GM06990 (cell line): ENCODE measurements at regions not wholly inside any gene's neighbourhood (a gene's known extent, or its start where the extent isn't known, plus 50 kb on each side); places are given as distances from the start of the nearest gene placed in this dataset.

Experiments used
- DNase-seq: peaks from one replicate; pipeline ENCODE4 v3.0.0-alpha.2; 2011; ENCODE audit not compliant: insufficient read length; ENCODE audit errors: extremely low read depth
- H3K27me3 ChIP-seq: replicated peaks from 2 replicates; pipeline ENCODE4 v1.6.0; 2011; ENCODE audit warnings: low read length; ENCODE audit not compliant: control insufficient read depth, insufficient read depth
- H3K36me3 ChIP-seq: 2 replicates; pipeline ENCODE4 v1.5.1; 2011; ENCODE audit warnings: low read length; ENCODE audit not compliant: control insufficient read depth, insufficient read depth
- H3K4me3 ChIP-seq: replicated peaks from 2 replicates; pipeline ENCODE4 v1.5.1; 2011; ENCODE audit warnings: low read depth, mild to moderate bottlenecking, control low read depth, low read length
- TF ChIP-seq, protein P1 (sequence below): IDR thresholded peaks from 2 replicates; pipeline ENCODE4 v1.5.1; 2011; ENCODE audit warnings: low read length, control low read depth, mild to moderate bottlenecking, inconsistent platforms; ENCODE audit not compliant: insufficient read depth, poor library complexity, severe bottlenecking

DNA sequence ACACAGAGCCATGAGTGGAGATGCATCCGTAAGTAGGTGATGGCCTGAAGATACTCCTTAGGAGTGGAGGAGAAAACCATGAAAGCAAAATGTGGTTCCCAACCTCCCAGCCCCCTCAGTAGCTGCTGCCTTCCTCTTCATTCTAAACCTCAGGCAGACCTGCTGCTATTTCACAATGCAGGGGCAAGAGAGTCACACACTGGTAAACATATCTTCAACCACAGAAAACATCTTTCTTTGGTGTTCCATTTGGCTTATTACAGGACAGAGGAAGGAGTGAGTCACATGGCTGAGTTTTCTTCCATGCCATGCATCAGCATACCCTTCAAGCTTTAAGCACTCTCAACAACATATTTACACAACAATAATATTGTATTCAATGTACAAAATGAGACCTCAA lies 342.1 kb downstream of the BMPER start:
- DNase-seq: no peak
- Histone ChIP-seq H3K27me3 (no peaks in the 10 kb centered on the region), H3K36me3 (no peaks in the 10 kb centered on the region), H3K4me3 (no peak overlapping the region)
- TF ChIP-seq, protein P1, sequence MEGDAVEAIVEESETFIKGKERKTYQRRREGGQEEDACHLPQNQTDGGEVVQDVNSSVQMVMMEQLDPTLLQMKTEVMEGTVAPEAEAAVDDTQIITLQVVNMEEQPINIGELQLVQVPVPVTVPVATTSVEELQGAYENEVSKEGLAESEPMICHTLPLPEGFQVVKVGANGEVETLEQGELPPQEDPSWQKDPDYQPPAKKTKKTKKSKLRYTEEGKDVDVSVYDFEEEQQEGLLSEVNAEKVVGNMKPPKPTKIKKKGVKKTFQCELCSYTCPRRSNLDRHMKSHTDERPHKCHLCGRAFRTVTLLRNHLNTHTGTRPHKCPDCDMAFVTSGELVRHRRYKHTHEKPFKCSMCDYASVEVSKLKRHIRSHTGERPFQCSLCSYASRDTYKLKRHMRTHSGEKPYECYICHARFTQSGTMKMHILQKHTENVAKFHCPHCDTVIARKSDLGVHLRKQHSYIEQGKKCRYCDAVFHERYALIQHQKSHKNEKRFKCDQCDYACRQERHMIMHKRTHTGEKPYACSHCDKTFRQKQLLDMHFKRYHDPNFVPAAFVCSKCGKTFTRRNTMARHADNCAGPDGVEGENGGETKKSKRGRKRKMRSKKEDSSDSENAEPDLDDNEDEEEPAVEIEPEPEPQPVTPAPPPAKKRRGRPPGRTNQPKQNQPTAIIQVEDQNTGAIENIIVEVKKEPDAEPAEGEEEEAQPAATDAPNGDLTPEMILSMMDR: no peak

DNA sequence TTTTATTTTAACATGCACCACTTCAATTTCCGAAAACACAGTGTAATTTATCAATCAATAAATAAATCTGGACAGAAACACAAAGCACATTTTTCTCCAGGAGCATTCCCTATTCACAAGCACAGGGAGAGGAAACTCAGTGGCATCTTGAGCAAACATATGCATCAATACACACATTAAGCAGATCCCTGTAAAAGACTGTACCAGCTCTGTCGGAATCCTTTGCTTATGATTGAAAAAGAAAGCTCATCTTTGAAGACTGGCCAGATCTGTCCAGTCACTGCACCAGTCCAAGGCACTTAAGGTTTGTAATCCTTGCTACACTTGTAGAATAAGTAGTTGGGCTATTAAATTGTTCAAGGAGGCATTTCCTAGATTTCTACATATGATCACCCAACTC lies 343.9 kb downstream of the BMPER start:
- DNase-seq: no peak
- Histone ChIP-seq H3K27me3 (no peaks in the 10 kb centered on the region), H3K4me3 (no peak overlapping the region), H3K36me3 (no peaks in the 10 kb centered on the region)
- TF ChIP-seq, protein P1: no peak

DNA sequence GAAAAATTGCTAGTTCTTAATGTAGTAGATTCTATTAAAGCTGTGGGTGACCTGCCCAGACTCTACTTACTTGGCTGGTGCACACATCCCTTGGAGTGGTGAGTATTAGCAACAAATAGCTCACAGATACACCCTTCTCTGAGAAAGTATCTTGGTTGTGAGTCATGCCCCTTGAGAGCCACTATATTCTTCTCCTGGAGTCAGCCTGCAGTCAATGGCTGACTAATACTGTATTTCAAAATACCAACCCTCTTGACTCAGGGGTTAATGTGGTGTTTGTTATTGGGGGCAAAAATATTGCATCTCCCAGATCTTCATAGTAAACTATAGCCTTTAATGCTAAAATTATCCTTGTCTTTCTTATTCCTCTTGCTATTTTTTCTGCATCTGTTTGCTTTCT lies 354.9 kb downstream of the BMPER start:
- Histone ChIP-seq H3K27me3 (no peaks in the 10 kb centered on the region), H3K4me3 (no peak overlapping the region), H3K36me3 (no peaks in the 10 kb centered on the region)
- TF ChIP-seq, protein P1: no peak
- no peak for DNase-seq

DNA sequence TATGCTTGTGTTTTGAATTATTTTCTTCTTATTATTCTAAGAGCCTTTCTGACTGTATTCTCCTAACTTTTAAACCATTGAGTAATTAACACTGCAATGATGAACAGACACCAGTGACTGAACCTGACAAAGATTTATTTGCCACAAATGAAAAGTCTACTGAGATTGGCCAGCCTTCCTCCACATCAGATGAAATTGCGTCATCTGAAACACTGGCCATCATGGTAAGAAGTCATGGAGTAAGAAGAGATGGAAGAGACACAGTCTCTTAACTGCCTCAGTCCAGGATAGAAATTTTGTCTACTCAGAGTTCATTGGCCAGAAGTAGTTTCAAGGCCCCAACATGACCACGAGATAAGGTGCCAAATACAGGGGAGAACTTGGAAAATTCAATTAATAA lies 357.8 kb downstream of the BMPER start:
- DNase-seq: no peak
- Histone ChIP-seq H3K4me3 (no peak overlapping the region), H3K27me3 (no peaks in the 10 kb centered on the region), H3K36me3 (no peaks in the 10 kb centered on the region)
- TF ChIP-seq, protein P1: no peak

DNA sequence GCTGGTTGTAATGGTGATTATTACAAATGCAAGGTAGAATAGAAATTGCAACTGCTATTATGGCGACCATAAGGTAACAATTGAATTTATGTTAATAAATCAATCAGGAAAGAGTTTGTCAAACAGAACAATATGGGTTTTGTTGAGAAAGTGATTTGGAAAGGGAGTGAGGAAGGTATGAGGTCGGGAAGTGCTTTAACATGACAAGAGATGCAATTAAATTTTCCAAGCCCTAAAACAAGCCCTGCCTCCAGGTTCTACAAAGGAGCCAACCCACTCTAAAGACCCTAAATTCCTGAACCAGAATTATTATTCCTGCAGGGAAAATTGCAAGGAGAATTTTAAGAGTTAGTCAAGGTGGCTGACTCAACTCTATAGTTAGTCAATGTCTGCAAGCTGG lies 363.7 kb downstream of the BMPER start:
- TF ChIP-seq, protein P1: no peak
- H3K4me3 ChIP-seq: no peak overlapping the region

DNA sequence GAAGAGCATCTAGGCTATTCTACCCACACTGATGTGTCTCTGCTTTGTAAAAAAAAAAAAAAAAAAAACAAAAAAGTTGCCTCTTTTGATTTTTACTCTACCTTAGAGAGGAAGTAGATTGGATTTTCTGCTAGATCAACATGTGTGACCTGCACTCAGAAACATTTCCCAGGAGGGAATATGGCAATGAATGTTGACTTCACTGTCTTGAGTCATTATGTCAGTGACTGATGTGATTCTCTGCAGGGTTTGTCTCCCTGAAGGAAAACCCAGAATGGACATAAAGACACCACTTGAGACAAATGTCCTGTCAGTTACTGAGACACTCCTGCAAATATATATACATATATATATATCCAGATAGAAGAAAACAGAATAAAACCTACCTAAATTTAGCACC lies 370.3 kb downstream of the BMPER start:
- TF ChIP-seq, protein P1: no peak
- Histone ChIP-seq H3K4me3 (no peak overlapping the region), H3K27me3 (no peaks in the 10 kb centered on the region), H3K36me3 (no peaks in the 10 kb centered on the region)
- DNase-seq: no peak

More for the DNA sequence above, 363.7 kb downstream of the BMPER start:
- DNase-seq: no peak
- H3K27me3 ChIP-seq: no peaks in the 10 kb centered on the region
- no peaks in the 10 kb centered on the region for H3K36me3 ChIP-seq
